Uterus (tissue), 2 donors: ENCODE measurements at regions not wholly inside any gene's neighbourhood (a gene's known extent, or its start where the extent isn't known, plus 50 kb on each side); places are given as distances from the start of the nearest gene placed in this dataset.

Source experiments
- CTCF ChIP-seq, 4 experiments: fragments of 200-600 bp in 2 of 4; fragments of 450-650 bp in 2 of 4; sonication (generic) in 2 of 4; IDR thresholded peaks; one replicate each; pipeline ENCODE4 v1.5.1; 2016 to 2019; ENCODE audit warnings: antibody characterized with exemption in 4 of 4, mild to moderate bottlenecking in 2 of 4, moderate library complexity in 1 of 4
- POLR2A ChIP-seq, 2 donors: fragments of 450-650 bp; IDR thresholded peaks; one replicate each; pipeline ENCODE4 v1.6.1; 2016; ENCODE audit warnings: antibody characterized with exemption in 2 of 2, mild to moderate bottlenecking in 1 of 2, moderate library complexity in 1 of 2

GRCh38 chr7:88396295-88396947 is 89.7 kb upstream of the STEAP4 start:
- TF ChIP-seq CTCF (IDR thresholded peaks at IDR 0.05) (no peak), POLR2A (IDR thresholded peaks at IDR 0.05) (no peak)
